HL-60 (cell line): ENCODE measurements at regions not wholly inside any gene's neighbourhood (a gene's known extent, or its start where the extent isn't known, plus 50 kb on each side); places are given as distances from the start of the nearest gene placed in this dataset.

Experiments used
- DNase-seq, 2 experiments: peaks; one replicate each; pipeline ENCODE4 v3.0.0-alpha.2; 2010 to 2020; ENCODE audit warnings: low read depth in 1 of 2, low spot score in 1 of 2
- H3K27ac ChIP-seq: fragments of 250-450 bp; sonication (Bioruptor Pico); replicated peaks from 2 replicates; pipeline ENCODE4 v1.5.1; 2020; ENCODE audit warnings: mild to moderate bottlenecking, moderate library complexity
- H3K27me3 ChIP-seq: fragments of 250-450 bp; sonication (Bioruptor Pico); 2 replicates; pipeline ENCODE4 v1.5.1; 2021; ENCODE audit warnings: mild to moderate bottlenecking, moderate library complexity; ENCODE audit not compliant: insufficient read depth, poor library complexity, severe bottlenecking
- H3K4me3 ChIP-seq: replicated peaks from 2 replicates; pipeline ENCODE4 v1.5.1; 2011; ENCODE audit warnings: mild to moderate bottlenecking, control low read depth, low read length; ENCODE audit not compliant: insufficient read depth
- GABPA ChIP-seq: IDR thresholded peaks from 2 replicates; pipeline ENCODE4 v1.6.1; 2012; ENCODE audit warnings: low read depth
- POLR2AphosphoS5 ChIP-seq: IDR thresholded peaks from 2 replicates; pipeline ENCODE4 v1.6.1; 2012; ENCODE audit warnings: low read depth
- SPI1 ChIP-seq: IDR thresholded peaks from 2 replicates; pipeline ENCODE4 v1.6.1; 2012; ENCODE audit warnings: low read depth, mild to moderate bottlenecking, borderline replicate concordance
- TF ChIP-seq, protein P1 (sequence below): IDR thresholded peaks from 2 replicates; pipeline ENCODE4 v1.6.1; 2012; ENCODE audit warnings: low read depth; ENCODE audit not compliant: insufficient replicate concordance
- TF ChIP-seq, protein P2 (sequence below): IDR thresholded peaks from one replicate; pipeline ENCODE4 v1.5.1; 2011; ENCODE audit warnings: low read length, control low read depth, inconsistent platforms; ENCODE audit not compliant: insufficient read depth

DNA sequence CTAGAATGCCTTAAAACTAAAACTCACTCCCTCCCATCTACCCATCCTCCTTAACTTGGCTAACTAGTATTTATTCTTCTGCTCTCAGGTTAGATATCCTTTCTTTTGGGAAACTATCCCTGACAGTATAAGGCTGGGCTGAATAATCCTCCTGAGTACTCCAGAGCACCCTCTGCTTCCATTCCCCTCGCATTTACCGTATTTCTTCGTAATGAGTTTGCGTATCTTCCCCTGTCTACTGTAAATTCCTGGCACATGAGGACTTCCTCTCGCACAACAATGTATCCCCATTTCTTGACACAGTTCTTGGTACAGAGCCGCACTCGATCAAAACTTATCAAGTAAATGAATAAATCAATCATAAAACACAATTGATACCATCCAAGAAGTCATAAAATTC, 82.9 kb upstream of the AKAP13 start:
- TF ChIP-seq, protein P1, sequence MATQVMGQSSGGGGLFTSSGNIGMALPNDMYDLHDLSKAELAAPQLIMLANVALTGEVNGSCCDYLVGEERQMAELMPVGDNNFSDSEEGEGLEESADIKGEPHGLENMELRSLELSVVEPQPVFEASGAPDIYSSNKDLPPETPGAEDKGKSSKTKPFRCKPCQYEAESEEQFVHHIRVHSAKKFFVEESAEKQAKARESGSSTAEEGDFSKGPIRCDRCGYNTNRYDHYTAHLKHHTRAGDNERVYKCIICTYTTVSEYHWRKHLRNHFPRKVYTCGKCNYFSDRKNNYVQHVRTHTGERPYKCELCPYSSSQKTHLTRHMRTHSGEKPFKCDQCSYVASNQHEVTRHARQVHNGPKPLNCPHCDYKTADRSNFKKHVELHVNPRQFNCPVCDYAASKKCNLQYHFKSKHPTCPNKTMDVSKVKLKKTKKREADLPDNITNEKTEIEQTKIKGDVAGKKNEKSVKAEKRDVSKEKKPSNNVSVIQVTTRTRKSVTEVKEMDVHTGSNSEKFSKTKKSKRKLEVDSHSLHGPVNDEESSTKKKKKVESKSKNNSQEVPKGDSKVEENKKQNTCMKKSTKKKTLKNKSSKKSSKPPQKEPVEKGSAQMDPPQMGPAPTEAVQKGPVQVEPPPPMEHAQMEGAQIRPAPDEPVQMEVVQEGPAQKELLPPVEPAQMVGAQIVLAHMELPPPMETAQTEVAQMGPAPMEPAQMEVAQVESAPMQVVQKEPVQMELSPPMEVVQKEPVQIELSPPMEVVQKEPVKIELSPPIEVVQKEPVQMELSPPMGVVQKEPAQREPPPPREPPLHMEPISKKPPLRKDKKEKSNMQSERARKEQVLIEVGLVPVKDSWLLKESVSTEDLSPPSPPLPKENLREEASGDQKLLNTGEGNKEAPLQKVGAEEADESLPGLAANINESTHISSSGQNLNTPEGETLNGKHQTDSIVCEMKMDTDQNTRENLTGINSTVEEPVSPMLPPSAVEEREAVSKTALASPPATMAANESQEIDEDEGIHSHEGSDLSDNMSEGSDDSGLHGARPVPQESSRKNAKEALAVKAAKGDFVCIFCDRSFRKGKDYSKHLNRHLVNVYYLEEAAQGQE: no peak
- TF ChIP-seq, protein P2, sequence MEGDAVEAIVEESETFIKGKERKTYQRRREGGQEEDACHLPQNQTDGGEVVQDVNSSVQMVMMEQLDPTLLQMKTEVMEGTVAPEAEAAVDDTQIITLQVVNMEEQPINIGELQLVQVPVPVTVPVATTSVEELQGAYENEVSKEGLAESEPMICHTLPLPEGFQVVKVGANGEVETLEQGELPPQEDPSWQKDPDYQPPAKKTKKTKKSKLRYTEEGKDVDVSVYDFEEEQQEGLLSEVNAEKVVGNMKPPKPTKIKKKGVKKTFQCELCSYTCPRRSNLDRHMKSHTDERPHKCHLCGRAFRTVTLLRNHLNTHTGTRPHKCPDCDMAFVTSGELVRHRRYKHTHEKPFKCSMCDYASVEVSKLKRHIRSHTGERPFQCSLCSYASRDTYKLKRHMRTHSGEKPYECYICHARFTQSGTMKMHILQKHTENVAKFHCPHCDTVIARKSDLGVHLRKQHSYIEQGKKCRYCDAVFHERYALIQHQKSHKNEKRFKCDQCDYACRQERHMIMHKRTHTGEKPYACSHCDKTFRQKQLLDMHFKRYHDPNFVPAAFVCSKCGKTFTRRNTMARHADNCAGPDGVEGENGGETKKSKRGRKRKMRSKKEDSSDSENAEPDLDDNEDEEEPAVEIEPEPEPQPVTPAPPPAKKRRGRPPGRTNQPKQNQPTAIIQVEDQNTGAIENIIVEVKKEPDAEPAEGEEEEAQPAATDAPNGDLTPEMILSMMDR: no peak
- TF ChIP-seq POLR2AphosphoS5 (no peak), SPI1 (no peak), GABPA (no peak)
- DNase-seq: no peak
- no peak overlapping the region for H3K27ac ChIP-seq
- H3K4me3 ChIP-seq: no peak overlapping the region
- H3K27me3 ChIP-seq: no peaks in the 10 kb centered on the region

DNA sequence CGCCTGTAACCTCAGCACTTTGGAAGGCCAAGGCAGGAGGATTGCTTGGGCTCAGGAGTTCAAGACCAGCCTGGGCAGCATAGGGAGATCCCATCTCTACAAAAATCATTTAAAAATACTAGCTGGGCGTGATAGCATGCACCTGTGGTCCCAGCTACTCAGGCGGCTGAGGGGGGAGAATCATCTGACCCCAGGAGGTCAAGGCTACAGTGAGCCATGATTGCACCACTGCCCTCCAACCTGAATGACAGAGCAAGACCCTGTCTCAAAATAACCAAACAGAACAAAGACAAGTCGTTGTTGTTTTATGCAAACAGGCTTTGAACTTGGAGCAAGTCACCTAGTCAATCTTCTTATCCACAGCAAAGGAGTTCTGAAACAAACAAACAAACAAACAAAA, 82.0 kb upstream of the AKAP13 start:
- no peak for DNase-seq
- H3K27ac ChIP-seq: no peak overlapping the region

DNA sequence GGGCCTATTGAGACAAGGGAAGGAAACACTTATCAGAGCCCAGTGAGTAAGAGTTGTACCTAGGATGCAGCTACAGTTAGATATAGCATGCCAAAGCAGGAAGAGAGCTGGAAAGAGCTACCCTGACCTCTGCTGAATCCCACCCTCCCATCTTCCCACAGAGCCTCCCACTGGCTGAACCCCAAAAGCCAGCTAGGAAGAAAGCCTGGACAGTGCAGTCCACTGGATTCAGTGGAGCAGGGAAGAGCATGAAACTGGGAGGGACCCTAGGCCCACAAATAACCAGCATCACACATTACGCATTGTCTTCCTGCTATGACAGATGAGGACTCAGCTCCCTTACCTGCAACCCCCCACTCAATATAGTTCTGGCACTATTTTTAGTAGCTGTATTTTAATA, 81.5 kb upstream of the AKAP13 start:
- Histone ChIP-seq H3K4me3 (no peak overlapping the region), H3K27me3 (no peaks in the 10 kb centered on the region), H3K27ac (no peak overlapping the region)
- DNase-seq: no peak
- TF ChIP-seq GABPA (no peak), SPI1 (no peak), POLR2AphosphoS5 (no peak)
- TF ChIP-seq, protein P2: no peak
- TF ChIP-seq, protein P1: no peak

More for the DNA sequence above, 82.0 kb upstream of the AKAP13 start:
- TF ChIP-seq SPI1: no peak
- no peak for TF ChIP-seq GABPA
- no peak for TF ChIP-seq POLR2AphosphoS5
- TF ChIP-seq, protein P2: no peak
- Histone ChIP-seq H3K27me3 (no peaks in the 10 kb centered on the region), H3K4me3 (no peak overlapping the region)

DNA sequence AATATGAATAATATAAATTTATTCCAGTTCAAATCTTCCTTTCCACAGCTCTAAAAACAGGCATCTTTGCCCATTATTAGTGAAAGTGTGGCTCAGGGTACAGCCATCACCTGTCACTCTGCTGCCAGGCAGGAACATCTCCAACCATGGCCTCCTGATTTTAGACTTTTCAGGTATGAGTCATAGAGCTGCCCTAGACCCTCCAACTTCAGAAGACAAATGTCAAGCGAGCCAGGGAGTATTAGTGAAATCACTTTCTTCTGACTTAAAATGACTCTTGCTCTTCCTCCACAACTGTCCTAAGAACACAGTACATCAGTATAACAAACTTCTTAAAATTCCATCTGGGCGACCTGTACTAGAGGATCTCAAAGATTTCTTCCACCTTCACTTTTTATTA, 78.1 kb upstream of the AKAP13 start:
- no peaks in the 10 kb centered on the region for H3K27me3 ChIP-seq
- H3K4me3 ChIP-seq: no peak overlapping the region
- TF ChIP-seq SPI1 (no peak), GABPA (no peak), POLR2AphosphoS5 (no peak)
- TF ChIP-seq, protein P1: no peak
- TF ChIP-seq, protein P2: no peak
- H3K27ac ChIP-seq: no peak overlapping the region
- no peak for DNase-seq
